Mucosa of gallbladder (tissue), 1 donor: ENCODE measurements at regions not wholly inside any gene's neighbourhood (a gene's known extent, or its start where the extent isn't known, plus 50 kb on each side); places are given as distances from the start of the nearest gene placed in this dataset.

Experiments used
- DNase-seq: peaks from one replicate; pipeline ENCODE4 v3.0.0-alpha.2; 2020; ENCODE audit warnings: low spot score
- donor health status: DM: no; HTN: no; CAD: no.

DNA sequence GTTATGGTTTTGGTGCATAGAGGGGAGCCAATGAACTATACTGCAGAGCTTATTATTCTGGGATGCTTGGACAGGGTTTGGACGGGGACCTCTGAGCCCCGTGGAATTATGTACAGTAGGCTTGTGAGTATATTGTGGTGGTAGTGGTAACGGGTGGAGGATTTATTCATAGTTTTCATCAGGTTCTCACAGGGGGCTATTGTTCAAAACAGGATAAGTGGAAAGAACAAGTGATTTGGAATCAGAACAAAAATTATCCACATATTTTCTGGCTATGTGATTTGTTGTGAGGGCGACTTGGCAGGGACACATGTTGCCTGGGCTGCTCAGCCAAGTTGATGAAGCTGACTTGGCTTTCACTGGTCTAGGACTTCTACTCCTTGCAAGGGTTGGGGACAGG lies 64.6 kb upstream of the ELOVL5 start:
- DNase-seq, result no peak

DNA sequence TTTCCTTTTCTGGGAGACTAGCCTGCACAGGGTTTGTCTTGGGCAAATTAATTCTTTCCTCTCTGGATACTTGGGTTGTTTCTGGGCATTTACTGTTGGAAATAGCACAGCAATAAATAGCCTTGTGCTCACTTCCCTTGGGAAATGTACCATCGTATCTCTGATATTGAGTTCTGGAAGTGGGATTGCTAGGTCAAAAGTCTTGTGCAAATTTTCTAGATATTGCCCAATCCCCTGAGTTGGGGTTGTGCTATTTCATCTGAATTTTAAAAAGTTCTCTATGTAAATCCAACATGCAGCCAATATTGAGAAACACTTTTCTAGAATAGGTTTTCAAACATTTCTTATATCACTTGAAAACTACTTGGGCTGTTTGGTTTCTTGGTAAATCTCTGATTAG lies 64.0 kb upstream of the ELOVL5 start:
- no peak for DNase-seq

DNA sequence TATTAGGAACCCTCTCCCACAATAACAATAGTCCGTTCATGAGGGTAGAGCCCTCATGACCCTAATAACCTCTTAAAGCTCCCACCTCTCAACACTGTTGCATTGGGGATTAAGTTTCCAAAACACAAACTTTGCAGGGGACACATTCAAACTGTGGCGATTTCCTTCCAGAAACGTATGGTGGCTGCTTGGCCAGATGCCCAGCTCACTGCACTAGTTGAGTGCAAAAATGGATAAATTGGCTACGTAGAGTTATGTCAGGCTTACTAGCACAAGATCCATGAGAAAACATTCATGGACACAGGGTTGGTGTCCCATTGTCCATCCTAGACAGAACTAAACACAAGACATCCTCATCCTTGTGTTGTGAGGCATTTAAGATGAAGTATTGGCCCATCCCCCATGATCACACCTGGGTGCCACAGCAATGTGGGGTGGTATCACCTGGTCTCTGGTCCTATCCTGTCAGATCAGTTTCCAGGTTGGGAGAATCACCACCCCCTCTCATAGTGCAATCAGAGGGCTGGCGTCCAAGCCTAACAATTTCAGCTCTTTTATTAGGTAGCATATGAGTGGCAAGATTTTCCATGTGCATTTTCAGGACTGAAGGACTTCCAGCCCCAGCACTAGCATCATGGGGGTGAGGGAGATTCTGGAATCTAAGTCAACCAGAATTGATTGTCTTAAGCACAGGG lies 63.4 kb upstream of the ELOVL5 start:
- no peak for DNase-seq

DNA sequence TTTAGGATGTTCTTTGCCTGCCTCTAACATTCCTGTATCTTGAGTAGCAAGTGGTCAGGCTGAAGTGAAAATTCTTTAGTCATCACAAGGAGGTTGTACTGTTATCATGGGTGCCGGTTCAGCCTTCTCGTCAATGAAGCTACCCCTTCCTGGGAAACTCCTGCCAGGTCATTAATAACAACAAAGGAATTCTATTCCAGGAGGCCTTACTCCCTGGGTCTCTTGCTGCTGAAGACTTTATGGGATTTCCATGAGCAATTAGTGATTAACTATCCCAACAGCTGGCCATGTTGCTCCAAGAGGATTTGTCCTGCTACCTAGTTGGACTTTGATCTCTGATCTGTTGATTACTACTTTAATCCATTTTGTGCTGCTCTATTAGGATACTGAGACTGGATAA lies 62.7 kb upstream of the ELOVL5 start:
- DNase-seq, result no peak

DNA sequence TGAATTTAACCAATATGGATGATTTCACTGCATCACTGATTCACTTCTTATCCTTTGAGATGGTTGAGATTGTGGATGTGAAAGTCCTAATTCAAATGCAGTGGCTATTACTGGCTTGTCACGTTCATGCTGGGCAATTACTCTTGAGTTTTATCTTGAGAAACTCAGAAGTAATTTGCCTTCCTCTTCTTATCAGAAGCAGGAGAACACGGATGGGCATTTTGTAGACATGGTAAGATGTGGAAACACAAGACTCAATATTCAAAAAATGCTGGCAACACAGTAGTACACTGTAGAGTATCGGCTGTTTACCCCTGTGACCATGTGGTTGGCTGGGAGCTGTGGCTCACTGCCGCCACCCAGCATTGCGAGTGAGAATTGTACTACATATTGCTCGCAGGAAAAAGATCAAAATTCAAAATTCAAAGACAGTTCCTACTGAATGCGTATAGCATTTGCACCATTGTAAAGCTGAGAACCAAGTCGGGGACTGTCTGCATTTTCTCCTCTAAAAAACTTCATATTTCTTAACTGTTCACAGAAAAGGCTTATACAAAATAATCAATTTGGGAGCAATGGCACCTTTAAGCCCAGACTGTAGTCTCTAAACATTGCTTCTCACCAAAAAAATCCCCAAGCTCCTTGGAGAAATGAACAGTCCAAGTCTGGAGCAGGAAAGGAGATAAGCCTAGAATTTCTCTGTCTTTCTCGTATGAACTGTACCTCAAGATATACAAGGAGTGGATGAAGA lies 61.9 kb upstream of the ELOVL5 start:
- DNase-seq, result peak; percentile 24

DNA sequence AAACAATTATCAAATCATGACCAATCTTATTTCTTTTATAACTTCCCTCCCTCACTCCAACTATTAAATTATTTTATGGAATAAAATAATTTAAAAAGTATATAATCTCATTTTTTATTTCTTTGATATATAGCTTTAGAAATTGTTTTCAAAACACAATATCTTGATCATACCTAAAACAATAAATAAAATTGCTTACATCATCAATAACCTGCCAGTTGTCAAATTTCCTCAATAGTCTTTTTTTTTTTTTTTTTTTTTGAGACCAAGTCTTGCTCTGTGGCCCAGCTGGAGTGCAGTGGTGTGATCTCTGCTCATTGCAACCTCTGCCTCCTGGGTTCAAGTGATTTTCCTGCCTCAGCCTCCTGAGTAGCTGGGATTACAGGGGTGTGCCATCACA lies 60.1 kb upstream of the ELOVL5 start:
- DNase-seq, result no peak

DNA sequence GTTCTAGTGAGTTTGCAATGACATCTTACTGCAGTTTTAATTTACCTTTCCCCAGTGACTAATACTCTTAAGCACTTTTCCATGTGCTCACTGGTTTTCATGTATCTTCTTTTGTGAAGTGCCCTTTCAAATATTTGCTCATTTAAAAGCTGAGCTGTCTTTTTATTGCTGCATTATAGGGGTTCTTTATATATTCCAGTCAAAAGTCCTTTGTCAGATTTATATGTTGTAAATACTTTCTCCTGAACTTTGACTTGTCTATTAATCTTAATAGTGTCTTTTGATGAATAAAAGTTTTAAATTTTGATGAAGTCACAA lies 50.2 kb upstream of the ELOVL5 start:
- DNase-seq, result no peak

DNA sequence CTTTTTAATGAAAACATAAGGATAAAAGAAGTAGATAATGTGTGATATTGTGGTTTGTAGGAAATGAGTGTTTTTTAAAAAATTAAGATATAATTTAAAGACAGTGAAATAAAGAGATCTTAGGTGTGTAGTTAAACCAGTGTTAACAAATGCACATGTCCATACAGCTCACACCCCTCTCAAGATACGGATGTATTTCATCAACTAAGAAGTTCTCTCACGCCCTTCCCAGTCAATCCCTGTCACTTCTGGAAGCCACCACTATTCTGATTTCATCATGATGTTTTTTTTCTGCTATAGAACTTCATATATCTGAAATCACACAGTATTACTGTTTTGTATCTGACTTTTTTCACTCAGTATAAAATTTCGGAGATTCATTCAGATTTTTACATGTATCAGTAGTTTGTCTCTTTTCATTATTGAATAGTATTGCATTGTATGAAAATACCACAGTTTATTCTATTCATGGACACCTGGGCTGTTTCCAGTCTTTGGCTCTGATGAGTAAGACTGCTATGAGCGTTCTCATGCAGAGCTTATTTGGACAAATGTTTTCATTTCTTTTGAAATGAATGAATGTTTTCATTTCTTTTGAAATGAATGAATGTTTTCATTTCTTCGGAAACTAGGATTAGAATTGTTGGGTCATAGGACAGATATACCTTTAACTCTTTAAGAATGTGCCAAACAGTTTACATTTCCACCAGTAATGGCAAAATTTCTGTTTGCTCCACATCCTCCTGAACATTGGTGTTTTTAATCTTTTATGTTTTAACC lies 49.7 kb upstream of the ELOVL5 start:
- DNase-seq, result no peak
